Bronchial epithelial cell (primary cell): ENCODE measurements at regions not wholly inside any gene's neighbourhood (a gene's known extent, or its start where the extent isn't known, plus 50 kb on each side); places are given as distances from the start of the nearest gene placed in this dataset.

Experiments
- DNase-seq: peaks from one replicate; pipeline ENCODE4 v3.0.0-alpha.2; 2010; ENCODE audit warnings: low read depth
- FAIRE-seq: peaks from 2 replicates; lab custom pipeline; 2011; peaks lifted over from hg19 to GRCh38; lab: Jason Lieb, UNC
- H3K27me3 ChIP-seq: 2 replicates; pipeline ENCODE4 v1.5.1; 2011; ENCODE audit warnings: low read length; ENCODE audit not compliant: control insufficient read depth, insufficient read depth
- H3K36me3 ChIP-seq: 2 replicates; pipeline ENCODE4 v1.5.1; 2011; ENCODE audit warnings: low read length; ENCODE audit not compliant: control insufficient read depth, insufficient read depth
- H3K4me3 ChIP-seq: 2 replicates; pipeline ENCODE4 v1.5.1; 2011; ENCODE audit warnings: mild to moderate bottlenecking, low read depth, low read length, control low read depth
- TF ChIP-seq, protein P1 (sequence below): IDR thresholded peaks from 2 replicates; pipeline ENCODE4 v1.5.1; 2011; ENCODE audit warnings: mild to moderate bottlenecking, moderate library complexity, low read length, control low read depth, inconsistent platforms; ENCODE audit not compliant: insufficient read depth, severe bottlenecking

DNA sequence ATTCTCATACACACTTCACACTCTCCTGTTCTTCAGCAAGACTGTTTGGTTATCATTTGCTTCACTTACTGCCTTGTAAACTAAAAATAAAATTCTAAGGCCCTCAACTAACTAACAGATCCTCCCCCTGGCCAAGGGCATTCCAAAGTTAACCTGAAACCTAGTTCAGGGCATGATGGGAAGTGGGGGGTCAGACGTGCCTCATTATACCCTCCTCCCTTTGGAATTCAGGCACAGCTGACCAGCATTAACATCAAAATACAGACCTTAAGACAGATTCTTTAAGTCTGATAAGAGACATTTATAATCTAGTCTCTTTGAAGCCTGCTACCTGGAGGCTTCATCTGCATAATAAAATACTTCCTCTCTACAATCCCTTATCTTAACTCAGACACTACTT lies 221.0 kb downstream of the NOL4 start:
- FAIRE-seq (no peak), DNase-seq (no peak)
- no peaks in the 10 kb centered on the region for H3K36me3 ChIP-seq
- H3K4me3 ChIP-seq = no peak overlapping the region
- TF ChIP-seq, protein P1, sequence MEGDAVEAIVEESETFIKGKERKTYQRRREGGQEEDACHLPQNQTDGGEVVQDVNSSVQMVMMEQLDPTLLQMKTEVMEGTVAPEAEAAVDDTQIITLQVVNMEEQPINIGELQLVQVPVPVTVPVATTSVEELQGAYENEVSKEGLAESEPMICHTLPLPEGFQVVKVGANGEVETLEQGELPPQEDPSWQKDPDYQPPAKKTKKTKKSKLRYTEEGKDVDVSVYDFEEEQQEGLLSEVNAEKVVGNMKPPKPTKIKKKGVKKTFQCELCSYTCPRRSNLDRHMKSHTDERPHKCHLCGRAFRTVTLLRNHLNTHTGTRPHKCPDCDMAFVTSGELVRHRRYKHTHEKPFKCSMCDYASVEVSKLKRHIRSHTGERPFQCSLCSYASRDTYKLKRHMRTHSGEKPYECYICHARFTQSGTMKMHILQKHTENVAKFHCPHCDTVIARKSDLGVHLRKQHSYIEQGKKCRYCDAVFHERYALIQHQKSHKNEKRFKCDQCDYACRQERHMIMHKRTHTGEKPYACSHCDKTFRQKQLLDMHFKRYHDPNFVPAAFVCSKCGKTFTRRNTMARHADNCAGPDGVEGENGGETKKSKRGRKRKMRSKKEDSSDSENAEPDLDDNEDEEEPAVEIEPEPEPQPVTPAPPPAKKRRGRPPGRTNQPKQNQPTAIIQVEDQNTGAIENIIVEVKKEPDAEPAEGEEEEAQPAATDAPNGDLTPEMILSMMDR = no peak
- H3K27me3 ChIP-seq = no peaks in the 10 kb centered on the region

DNA sequence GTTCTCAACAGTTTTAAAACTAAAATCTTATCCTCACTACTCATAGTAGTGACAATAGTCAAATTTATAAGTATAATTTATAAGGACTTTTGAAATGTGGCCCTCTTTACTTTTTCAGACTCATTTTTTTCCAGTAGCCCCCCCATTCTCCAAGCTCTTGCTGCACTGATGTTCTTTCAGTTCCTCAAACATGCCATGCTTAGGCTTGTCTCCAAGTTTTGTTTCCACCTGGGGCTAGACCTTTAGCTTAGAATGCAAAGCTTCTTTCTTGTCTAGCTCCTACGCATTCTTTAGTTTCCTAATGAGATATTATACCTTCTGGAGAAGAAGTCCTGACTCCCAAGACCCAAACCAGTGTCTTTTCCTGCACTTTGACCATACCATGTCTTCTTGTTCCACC lies 222.6 kb downstream of the NOL4 start:
- Histone ChIP-seq H3K36me3 (no peaks in the 10 kb centered on the region), H3K4me3 (no peak overlapping the region), H3K27me3 (no peaks in the 10 kb centered on the region)
- TF ChIP-seq, protein P1 = no peak
- DNase-seq (no peak), FAIRE-seq (no peak)

DNA sequence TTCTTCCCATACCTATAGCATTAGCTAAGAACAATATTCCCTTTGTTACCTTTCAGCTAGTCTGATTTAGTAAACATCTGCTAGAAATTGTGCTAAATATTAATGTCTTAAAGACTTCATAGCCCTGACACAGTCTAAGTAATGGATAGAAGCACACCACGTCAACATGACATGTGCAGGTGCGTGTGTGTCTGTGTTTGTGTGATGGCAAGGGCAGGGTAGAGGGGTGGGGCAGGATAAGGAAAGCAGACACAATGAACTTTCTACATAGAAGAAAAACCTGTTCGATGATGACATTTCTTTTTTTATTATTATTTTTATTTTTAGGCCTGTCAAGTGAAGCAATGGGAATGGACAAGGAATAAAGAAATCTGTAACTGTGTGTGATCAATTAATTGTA lies 223.3 kb downstream of the NOL4 start:
- Histone ChIP-seq H3K27me3 (no peaks in the 10 kb centered on the region), H3K36me3 (no peaks in the 10 kb centered on the region), H3K4me3 (no peak overlapping the region)
- DNase-seq = no peak
- TF ChIP-seq, protein P1 = no peak
- no peak for FAIRE-seq

DNA sequence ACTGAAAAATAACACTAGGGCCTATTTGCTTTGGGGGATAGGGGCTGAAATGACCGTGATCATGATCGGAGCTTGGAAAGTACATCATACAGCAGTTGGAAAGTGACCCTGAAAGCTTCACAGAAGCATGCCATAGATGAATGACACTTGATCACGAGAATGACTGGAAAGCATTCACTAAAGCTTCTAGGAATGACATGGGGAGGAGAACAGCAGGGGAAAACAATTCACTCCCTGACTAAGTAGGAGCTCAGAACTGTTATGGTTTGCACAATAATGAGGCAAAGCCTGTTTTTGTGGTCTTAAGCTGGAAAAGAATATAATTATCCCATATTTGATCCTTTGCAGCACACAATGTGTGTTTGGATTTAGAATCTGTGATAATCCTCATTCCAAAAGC lies 237.5 kb downstream of the NOL4 start:
- TF ChIP-seq, protein P1 = no peak
- DNase-seq = no peak
- H3K36me3 ChIP-seq = no peaks in the 10 kb centered on the region
- FAIRE-seq = no peak
- H3K4me3 ChIP-seq = no peak overlapping the region
- no peaks in the 10 kb centered on the region for H3K27me3 ChIP-seq

DNA sequence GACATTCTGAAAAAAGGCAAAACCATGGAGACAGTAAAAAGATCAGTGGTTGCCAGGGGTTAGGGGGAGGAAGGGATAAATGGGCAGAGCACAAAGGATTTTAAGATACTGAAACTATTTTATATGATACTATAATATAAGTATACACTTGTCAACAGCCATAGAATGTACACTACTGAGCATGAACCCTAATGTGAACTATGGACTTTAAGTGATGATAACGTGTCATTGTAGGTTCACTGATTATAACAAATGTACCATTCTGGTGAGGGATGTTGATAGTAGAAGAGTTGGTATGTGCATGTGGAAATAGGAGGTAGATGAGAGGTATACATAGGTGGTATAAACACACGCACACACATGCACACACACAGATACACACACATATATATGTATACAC lies 241.6 kb downstream of the NOL4 start:
- no peak overlapping the region for H3K4me3 ChIP-seq
- TF ChIP-seq, protein P1 = no peak
- DNase-seq (no peak), FAIRE-seq (no peak)
- H3K27me3 ChIP-seq = no peaks in the 10 kb centered on the region
- no peaks in the 10 kb centered on the region for H3K36me3 ChIP-seq

DNA sequence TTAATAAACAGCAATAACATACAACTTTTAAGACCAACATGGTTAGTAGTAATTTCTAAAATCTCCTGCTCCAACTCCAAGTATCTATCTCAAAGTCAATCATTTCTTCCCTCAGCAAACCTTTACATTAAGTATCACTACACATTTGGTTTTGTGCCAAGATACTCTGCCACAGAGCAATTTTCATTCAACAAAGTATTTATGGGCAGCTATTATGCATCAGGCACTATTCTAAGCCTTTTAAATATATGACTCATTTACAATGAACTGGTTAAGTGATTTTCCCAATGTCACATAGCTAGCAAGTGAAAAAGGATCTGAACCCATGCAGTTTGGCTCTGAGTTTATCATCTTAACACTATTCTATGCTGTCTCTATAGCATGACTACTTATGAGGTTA lies 264.3 kb downstream of the NOL4 start:
- TF ChIP-seq, protein P1 = no peak
- DNase-seq (peak; percentile 21), FAIRE-seq (no peak)
- Histone ChIP-seq H3K4me3 (no peak overlapping the region), H3K36me3 (no peaks in the 10 kb centered on the region), H3K27me3 (no peaks in the 10 kb centered on the region)
